K562 (cell line): ENCODE measurements at regions not wholly inside any gene's neighbourhood (a gene's known extent, or its start where the extent isn't known, plus 50 kb on each side); places are given as distances from the start of the nearest gene placed in this dataset.

Source experiments
- ASH1L ChIP-seq: fragments of 450-650 bp; IDR thresholded peaks from 2 replicates; pipeline ENCODE4 v1.6.1; 2018; ENCODE audit warnings: borderline replicate concordance, mild to moderate bottlenecking, low read depth; ENCODE audit not compliant: partially characterized antibody
- POLR2AphosphoS5 ChIP-seq: IDR thresholded peaks from 2 replicates; pipeline ENCODE4 v1.6.1; 2011; ENCODE audit warnings: mild to moderate bottlenecking, low read depth, low read length, moderate library complexity; ENCODE audit not compliant: control insufficient read depth, insufficient read depth
- RHOXF2B ChIP-seq: fragments of 250-450 bp; sonication (Bioruptor Pico); conservative IDR thresholded peaks from 2 replicates; pipeline ENCODE4 v1.5.1; 2021
- RNF2 ChIP-seq: sonication (generic); IDR thresholded peaks from 2 replicates; pipeline ENCODE4 v1.6.1; 2016
- ZNF124 ChIP-seq: sonication (generic); formaldehyde crosslinking; IDR thresholded peaks from 2 replicates; pipeline ENCODE4 v1.8.1; 2022; ENCODE audit warnings: missing genetic modification reagents

GRCh38 chr2:56770490-56770889, 586.7 kb downstream of the CCDC85A start:
- TF ChIP-seq ZNF124 = no peak
- no peak for TF ChIP-seq ASH1L
- TF ChIP-seq RHOXF2B (CRISPR knock-in tag) = no peak
- TF ChIP-seq RNF2 = no peak
- no peak for TF ChIP-seq POLR2AphosphoS5
